ENCODE measurements at regions not wholly inside any gene's neighbourhood (a gene's known extent, or its start where the extent isn't known, plus 50 kb on each side); places are given as distances from the start of the nearest gene placed in this dataset.
"Not testable (repeated sequence)": the region's sequence is repeated elsewhere in the genome, so short reads cannot be mapped to it uniquely, and the experiment has no call there.

- Histone ChIP-seq H4K8ac (ENCODE audit: low read length) (no peak overlapping the region), H3K4me1 (ENCODE audit: control insufficient read depth, insufficient read depth, low read depth, low read length) (no peaks in the 10 kb centered on the region), H2AFZ (ENCODE audit: low read depth, low read length) (no peak overlapping the region), H3K14ac (ENCODE audit: low read length in 2 of 2) (no peak overlapping the region), H3K79me1 (replicated peaks; ENCODE audit: low read length, poor library complexity, severe bottlenecking) (no peaks in the 10 kb centered on the region), H3K4me2 (ENCODE audit: low read length, poor library complexity, severe bottlenecking) (no peak overlapping the region), H2BK5ac (ENCODE audit: low read depth, low read length, poor library complexity, severe bottlenecking) (no peak overlapping the region), H2BK120ac (ENCODE audit: low read depth, low read length) (no peak overlapping the region), H3K27ac (ENCODE audit: low read length, poor library complexity, severe bottlenecking) (no peak overlapping the region), H3K27me3 (ENCODE audit: control insufficient read depth in 1 of 2, insufficient read depth in 1 of 2, low read length in 2 of 2) (no peaks in the 10 kb centered on the region), H3K9me3 (ENCODE audit: control insufficient read depth, low read length) (no peaks in the 10 kb centered on the region), H2AK5ac (ENCODE audit: low read length, severe bottlenecking) (no peak overlapping the region), H2BK12ac (ENCODE audit: low read length in 2 of 2) (no peak overlapping the region), H2BK15ac (ENCODE audit: low read depth, poor library complexity, severe bottlenecking) (no peak overlapping the region), H4K91ac (ENCODE audit: low read length) (no peak overlapping the region), H3K4me3 (ENCODE audit: insufficient read depth in 1 of 2, low read depth in 1 of 2, low read length in 2 of 2) (no peak overlapping the region), H3K23ac (ENCODE audit: low read length in 2 of 2) (no peak overlapping the region), H3K18ac (ENCODE audit: low read depth in 1 of 2, low read length in 2 of 2) (no peak overlapping the region), H3K9ac (ENCODE audit: low read length) (no peak overlapping the region), H3K4ac (ENCODE audit: low read depth in 1 of 2, low read length in 2 of 2) (no peak overlapping the region), H3K36me3 (ENCODE audit: control insufficient read depth in 1 of 2, insufficient read depth in 2 of 2, low read depth in 1 of 2, low read length in 2 of 2) (no peaks in the 10 kb centered on the region)
- peak; percentile 22 for DNase-seq
- no CpG with 5 or more reads among the region's 2 CpGs for WGBS
Measured at GRCh38 chr5:91486638-91487037, 103.5 kb upstream of the ARRDC3 start.

- no peak overlapping the region for H2BK5ac ChIP-seq (ENCODE audit: low read depth, low read length, poor library complexity, severe bottlenecking)
- H3K27ac ChIP-seq (ENCODE audit: low read length, poor library complexity, severe bottlenecking) = no peak overlapping the region
- no peak overlapping the region for H3K4me2 ChIP-seq (ENCODE audit: low read length, poor library complexity, severe bottlenecking)
- H3K79me1 ChIP-seq (replicated peaks; ENCODE audit: low read length, poor library complexity, severe bottlenecking) = no peaks in the 10 kb centered on the region
- H2AK5ac ChIP-seq (ENCODE audit: low read length, severe bottlenecking) = no peak overlapping the region
- H2BK120ac ChIP-seq (ENCODE audit: low read depth, low read length) = no peak overlapping the region
- H3K23ac ChIP-seq (ENCODE audit: low read length in 2 of 2) = no peak overlapping the region
- H3K36me3 ChIP-seq (ENCODE audit: control insufficient read depth in 1 of 2, insufficient read depth in 2 of 2, low read depth in 1 of 2, low read length in 2 of 2) = no peaks in the 10 kb centered on the region
- H4K91ac ChIP-seq (ENCODE audit: low read length) = no peak overlapping the region
- no peak overlapping the region for H2AFZ ChIP-seq (ENCODE audit: low read depth, low read length)
- no peak overlapping the region for H3K18ac ChIP-seq (ENCODE audit: low read depth in 1 of 2, low read length in 2 of 2)
- no peak overlapping the region for H2BK15ac ChIP-seq (ENCODE audit: low read depth, poor library complexity, severe bottlenecking)
- H3K14ac ChIP-seq (ENCODE audit: low read length in 2 of 2) = no peak overlapping the region
- H3K4me1 ChIP-seq (ENCODE audit: control insufficient read depth, insufficient read depth, low read depth, low read length) = no peaks in the 10 kb centered on the region
- H3K4ac ChIP-seq (ENCODE audit: low read depth in 1 of 2, low read length in 2 of 2) = no peak overlapping the region
- no peaks in the 10 kb centered on the region for H3K9me3 ChIP-seq (ENCODE audit: control insufficient read depth, low read length)
- no peak overlapping the region for H4K8ac ChIP-seq (ENCODE audit: low read length)
- H3K27me3 ChIP-seq (ENCODE audit: control insufficient read depth in 1 of 2, insufficient read depth in 1 of 2, low read length in 2 of 2) = no peaks in the 10 kb centered on the region
- DNase-seq = no peak
- no peak overlapping the region for H3K9ac ChIP-seq (ENCODE audit: low read length)
- H2BK12ac ChIP-seq (ENCODE audit: low read length in 2 of 2) = no peak overlapping the region
- H3K4me3 ChIP-seq (ENCODE audit: insufficient read depth in 1 of 2, low read depth in 1 of 2, low read length in 2 of 2) = no peak overlapping the region
Measured at GRCh38 chr5:91484662-91485061, 101.5 kb upstream of the ARRDC3 start.

DNA sequence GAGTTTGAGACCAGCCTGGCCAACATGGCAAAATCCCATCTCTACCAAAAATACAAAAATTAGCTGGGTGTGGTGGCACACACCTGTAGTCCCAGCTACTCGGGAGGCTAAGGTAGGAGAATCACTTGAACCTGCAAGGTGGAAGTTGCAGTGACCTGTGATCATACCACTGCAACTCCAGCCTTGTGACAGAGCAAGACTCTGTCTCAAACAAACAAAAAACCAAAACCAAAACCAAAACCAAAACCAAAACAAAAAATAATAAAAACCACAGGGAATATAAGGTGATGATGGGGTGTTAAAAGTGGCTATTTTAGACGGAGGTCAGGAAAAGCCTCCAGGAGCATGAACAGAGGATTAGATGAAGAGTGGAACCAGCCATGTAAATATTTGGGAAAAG, 96.3 kb upstream of the ARRDC3 start:
- not testable (repeated sequence) for H3K14ac ChIP-seq (ENCODE audit: low read length in 2 of 2); H2BK5ac ChIP-seq (ENCODE audit: low read depth, low read length, poor library complexity, severe bottlenecking); H3K9ac ChIP-seq (ENCODE audit: low read length); H3K9me3 ChIP-seq (ENCODE audit: control insufficient read depth, low read length); H2BK12ac ChIP-seq (ENCODE audit: low read length in 2 of 2); H2AFZ ChIP-seq (ENCODE audit: low read depth, low read length); H3K36me3 ChIP-seq (ENCODE audit: control insufficient read depth in 1 of 2, insufficient read depth in 2 of 2, low read depth in 1 of 2, low read length in 2 of 2); H3K79me1 ChIP-seq (replicated peaks; ENCODE audit: low read length, poor library complexity, severe bottlenecking); H3K23ac ChIP-seq (ENCODE audit: low read length in 2 of 2); H3K4ac ChIP-seq (ENCODE audit: low read depth in 1 of 2, low read length in 2 of 2); H2BK15ac ChIP-seq (ENCODE audit: low read depth, poor library complexity, severe bottlenecking); H3K27ac ChIP-seq (ENCODE audit: low read length, poor library complexity, severe bottlenecking); H3K4me1 ChIP-seq (ENCODE audit: control insufficient read depth, insufficient read depth, low read depth, low read length); H3K18ac ChIP-seq (ENCODE audit: low read depth in 1 of 2, low read length in 2 of 2); H3K4me2 ChIP-seq (ENCODE audit: low read length, poor library complexity, severe bottlenecking); H2AK5ac ChIP-seq (ENCODE audit: low read length, severe bottlenecking); H3K27me3 ChIP-seq (ENCODE audit: control insufficient read depth in 1 of 2, insufficient read depth in 1 of 2, low read length in 2 of 2); H4K91ac ChIP-seq (ENCODE audit: low read length); H2BK120ac ChIP-seq (ENCODE audit: low read depth, low read length); H4K8ac ChIP-seq (ENCODE audit: low read length)
- 93% methylated on average over 2 of the region's 2 CpGs for WGBS
- DNase-seq = peak; percentile 7
- H3K4me3 ChIP-seq (ENCODE audit: insufficient read depth in 1 of 2, low read depth in 1 of 2, low read length in 2 of 2) = peak overlapping the region in 1 of 2 experiments; percentile 32

DNA sequence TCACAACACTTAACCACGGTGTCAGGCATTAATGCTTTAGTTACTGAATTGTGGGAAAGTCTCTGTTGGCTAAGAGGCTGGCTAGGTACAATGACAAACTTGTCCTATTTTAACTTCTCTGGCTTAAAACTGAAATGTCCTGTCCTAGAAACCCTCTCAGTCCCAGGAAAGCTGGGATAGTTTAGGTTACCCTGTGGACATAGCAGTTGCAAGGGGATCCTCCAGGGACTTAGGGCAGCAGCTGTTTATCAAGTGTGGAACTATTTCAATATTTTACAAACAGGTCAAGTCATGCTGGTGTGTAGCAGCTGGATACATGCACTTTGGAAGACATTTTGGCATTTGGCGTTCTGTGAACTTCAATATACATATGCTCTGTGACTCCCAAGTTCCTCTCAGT, 95.0 kb upstream of the ARRDC3 start:
- H4K8ac ChIP-seq (ENCODE audit: low read length) = no peak overlapping the region
- H3K9ac ChIP-seq (ENCODE audit: low read length) = no peak overlapping the region
- H3K4me1 ChIP-seq (ENCODE audit: control insufficient read depth, insufficient read depth, low read depth, low read length) = no peaks in the 10 kb centered on the region
- no peak overlapping the region for H2BK120ac ChIP-seq (ENCODE audit: low read depth, low read length)
- 92% methylated on average over 2 of the region's 2 CpGs for WGBS
- H2AFZ ChIP-seq (ENCODE audit: low read depth, low read length) = no peak overlapping the region
- no peak overlapping the region for H3K14ac ChIP-seq (ENCODE audit: low read length in 2 of 2)
- H3K27me3 ChIP-seq (ENCODE audit: control insufficient read depth in 1 of 2, insufficient read depth in 1 of 2, low read length in 2 of 2) = no peaks in the 10 kb centered on the region
- no peak overlapping the region for H3K27ac ChIP-seq (ENCODE audit: low read length, poor library complexity, severe bottlenecking)
- H4K91ac ChIP-seq (ENCODE audit: low read length) = no peak overlapping the region
- no peak overlapping the region for H2BK15ac ChIP-seq (ENCODE audit: low read depth, poor library complexity, severe bottlenecking)
- H2BK5ac ChIP-seq (ENCODE audit: low read depth, low read length, poor library complexity, severe bottlenecking) = no peak overlapping the region
- no peak overlapping the region for H3K18ac ChIP-seq (ENCODE audit: low read depth in 1 of 2, low read length in 2 of 2)
- no peaks in the 10 kb centered on the region for H3K9me3 ChIP-seq (ENCODE audit: control insufficient read depth, low read length)
- no peak overlapping the region for H3K4me3 ChIP-seq (ENCODE audit: insufficient read depth in 1 of 2, low read depth in 1 of 2, low read length in 2 of 2)
- H3K23ac ChIP-seq (ENCODE audit: low read length in 2 of 2) = no peak overlapping the region
- DNase-seq = no peak
- H3K4me2 ChIP-seq (ENCODE audit: low read length, poor library complexity, severe bottlenecking) = no peak overlapping the region
- H2AK5ac ChIP-seq (ENCODE audit: low read length, severe bottlenecking) = no peak overlapping the region
- H2BK12ac ChIP-seq (ENCODE audit: low read length in 2 of 2) = no peak overlapping the region
- H3K4ac ChIP-seq (ENCODE audit: low read depth in 1 of 2, low read length in 2 of 2) = no peak overlapping the region
- H3K79me1 ChIP-seq (replicated peaks; ENCODE audit: low read length, poor library complexity, severe bottlenecking) = no peaks in the 10 kb centered on the region
- H3K36me3 ChIP-seq (ENCODE audit: control insufficient read depth in 1 of 2, insufficient read depth in 2 of 2, low read depth in 1 of 2, low read length in 2 of 2) = no peaks in the 10 kb centered on the region
